HG03442 (cell line): ENCODE measurements at regions not wholly inside any gene's neighbourhood (a gene's known extent, or its start where the extent isn't known, plus 50 kb on each side); places are given as distances from the start of the nearest gene placed in this dataset.

Experiments used
- ATAC-seq: cut with Tn5 transposase; IDR thresholded peaks from one replicate; pipeline ENCODE4 v1.9.1; 2021; ENCODE audit warnings: mild to moderate bottlenecking, moderate library complexity; ENCODE audit not compliant: unreplicated experiment

DNA sequence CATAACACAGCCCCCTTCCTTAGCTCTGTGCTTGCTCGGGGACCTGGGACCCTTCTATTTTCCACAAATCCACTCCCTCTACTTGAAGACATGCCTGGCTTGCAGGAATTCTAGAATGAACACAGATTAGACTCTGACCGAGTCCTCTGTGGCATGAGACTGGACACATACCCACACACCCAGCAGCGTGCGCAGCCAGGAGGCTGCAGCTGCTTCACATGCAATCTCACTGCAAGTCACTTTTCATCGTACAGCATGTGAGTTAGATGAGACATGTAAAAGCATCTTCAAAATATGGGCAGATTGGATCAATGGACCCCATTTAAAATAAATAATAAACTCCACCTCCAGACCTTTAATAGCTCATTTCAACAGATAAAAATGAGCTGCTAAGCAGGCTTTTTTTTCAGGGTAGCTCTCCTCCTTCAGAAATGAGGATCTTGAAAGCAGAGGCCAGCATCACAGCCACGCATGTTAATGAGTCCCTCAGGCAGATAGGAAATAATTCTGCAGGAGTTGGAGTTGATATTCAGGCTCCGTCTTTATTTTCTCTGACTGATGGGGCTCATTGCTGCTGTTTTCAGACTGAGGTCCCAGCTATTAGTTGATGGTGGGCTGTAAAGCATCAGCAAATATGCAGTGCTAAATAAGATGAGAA lies 215.1 kb upstream of the GGTLC1 start:
- no peak for ATAC-seq

DNA sequence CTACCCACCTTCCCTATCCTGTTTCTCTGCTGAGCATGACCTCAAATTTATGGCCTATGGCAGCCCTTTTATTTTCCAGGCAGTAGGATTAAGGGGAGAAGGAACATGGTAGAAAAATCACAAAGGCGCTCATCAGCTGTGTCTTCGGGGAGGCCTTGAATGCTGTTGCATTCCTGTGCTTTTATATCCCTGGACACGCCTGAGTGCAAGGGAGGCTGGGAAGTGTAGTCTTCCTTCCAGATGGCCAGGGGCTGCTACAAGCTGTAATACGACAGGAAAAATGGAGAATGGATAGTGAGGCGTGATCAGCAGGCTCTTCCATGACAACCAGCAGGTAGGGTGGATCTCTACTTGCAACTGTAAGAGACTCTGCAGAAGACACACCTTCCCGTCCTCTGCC lies 210.9 kb upstream of the GGTLC1 start:
- no peak for ATAC-seq

DNA sequence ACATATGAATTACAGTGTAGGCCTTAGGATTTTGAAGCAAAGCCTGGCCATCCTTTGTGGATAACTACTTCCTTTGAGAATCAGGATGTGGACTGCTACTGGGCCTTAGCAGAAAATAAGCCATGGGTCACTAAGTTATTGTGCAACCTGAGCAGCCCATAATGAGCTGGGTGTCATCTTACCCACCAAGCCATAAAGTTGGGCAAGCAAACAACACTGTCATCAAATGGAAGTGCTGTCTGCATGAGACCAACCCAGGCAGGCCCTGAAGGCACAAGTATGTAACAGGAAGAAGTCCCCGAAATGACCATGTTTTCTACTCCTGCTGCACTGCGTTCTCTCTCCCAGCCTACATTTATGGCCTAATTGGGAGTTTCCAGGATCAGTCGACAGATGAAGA lies 205.6 kb upstream of the GGTLC1 start:
- no peak for ATAC-seq

DNA sequence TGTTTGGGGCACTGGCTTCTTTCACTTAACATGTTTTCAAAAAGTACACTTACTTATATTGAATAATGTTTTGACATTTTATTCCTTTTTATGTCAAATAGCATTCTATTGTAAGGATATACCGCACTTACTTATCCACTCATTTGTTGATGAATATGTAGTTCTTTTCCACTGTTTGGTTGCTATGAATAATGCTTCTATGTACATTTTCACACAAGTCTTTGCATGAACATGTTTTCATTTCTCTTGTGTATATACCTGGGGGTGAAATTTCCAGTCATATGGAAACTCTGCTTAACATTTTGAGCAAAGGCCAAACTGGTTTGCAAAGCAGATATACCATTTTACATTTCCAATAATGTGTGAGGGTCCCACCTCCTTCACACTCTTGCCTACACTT lies 202.3 kb upstream of the GGTLC1 start:
- no peak for ATAC-seq

DNA sequence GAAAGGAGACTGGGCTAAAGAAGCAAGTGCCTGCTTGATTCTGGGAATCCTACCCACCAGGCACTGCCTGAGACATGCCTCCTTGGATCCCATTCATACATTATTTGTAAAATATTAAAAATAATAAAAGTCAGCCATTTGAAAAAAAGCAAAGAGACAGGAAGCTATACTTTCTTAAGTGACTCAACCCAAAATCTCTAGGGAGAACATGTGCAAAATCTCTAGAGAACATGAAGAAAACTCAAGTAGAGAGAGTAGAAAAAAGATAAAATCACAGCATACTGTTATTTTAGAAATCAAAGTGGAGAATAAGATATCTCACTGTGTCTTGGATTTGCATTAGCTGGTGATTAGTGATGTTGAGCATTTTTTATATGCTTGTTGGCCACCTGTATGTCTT lies 197.2 kb upstream of the GGTLC1 start:
- ATAC-seq, result no peak

DNA sequence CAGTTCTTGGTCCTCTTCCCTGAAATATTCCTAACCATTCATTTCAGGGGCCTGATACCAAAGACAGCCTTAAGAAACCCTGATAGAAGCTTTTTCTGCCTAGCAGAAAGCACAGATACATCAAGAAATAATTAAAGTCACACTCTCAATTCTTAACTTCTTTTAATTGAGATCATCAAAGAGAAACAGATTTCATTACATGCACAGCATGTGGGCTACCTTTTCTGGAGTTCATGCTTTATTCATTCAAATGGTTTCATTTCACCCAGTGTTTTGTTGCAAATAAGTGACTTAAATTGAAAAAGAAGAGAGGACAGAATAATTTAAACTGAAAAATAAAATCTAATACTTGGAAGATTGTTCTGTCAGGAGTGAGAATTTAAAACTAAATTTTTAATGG lies 192.6 kb upstream of the GGTLC1 start:
- ATAC-seq, result no peak

DNA sequence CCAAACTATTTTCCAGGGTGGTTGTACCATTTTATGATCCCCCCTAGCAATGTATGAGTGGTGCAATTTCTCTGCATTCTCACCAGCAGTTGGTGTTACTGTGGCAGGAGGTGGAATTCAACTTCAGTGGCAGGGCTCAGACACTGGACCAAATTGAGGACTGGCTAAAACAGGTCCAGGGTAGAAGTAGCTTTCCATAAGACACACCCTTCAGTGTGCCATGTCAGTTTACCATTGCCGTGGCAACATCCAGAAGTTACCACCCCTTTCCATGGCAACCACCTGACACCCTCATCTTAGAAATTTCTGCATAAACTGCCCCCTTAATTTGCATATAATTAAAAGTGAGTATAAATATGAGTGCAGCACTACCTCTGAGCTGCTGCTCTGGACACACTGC lies 180.7 kb upstream of the GGTLC1 start:
- no peak for ATAC-seq

DNA sequence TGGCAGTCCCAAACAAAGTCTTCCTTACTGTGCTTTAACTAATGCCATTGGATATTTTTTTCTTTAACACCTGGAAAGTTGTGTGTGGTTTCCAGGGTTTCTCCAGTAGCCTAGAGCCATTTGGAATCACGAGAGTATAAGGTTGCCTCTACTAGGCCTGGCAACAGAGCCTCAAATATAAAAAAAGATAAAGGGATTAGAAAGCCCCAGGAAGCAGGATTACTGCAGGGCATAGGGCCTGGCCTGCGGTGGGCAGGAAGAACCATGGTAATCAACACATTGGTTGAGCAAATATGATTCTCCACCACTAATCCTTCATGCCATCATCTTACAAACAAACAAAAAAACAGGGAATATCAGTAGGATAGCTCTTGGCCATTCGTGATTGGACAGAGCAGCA lies 177.8 kb upstream of the GGTLC1 start:
- ATAC-seq, result no peak

DNA sequence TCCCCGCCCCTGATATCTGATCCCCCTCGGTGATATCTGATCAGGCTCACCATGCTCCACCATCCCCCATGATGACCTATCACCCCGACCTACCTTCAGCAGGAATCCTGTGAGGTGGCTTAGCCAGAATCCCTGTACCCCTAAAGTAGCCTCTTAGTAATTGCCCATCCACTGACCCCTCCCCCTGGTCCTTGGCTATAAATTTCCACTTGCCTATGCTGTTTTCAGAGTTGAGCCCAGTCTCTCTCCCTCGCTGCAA lies 177.5 kb upstream of the GGTLC1 start:
- ATAC-seq, result no peak

DNA sequence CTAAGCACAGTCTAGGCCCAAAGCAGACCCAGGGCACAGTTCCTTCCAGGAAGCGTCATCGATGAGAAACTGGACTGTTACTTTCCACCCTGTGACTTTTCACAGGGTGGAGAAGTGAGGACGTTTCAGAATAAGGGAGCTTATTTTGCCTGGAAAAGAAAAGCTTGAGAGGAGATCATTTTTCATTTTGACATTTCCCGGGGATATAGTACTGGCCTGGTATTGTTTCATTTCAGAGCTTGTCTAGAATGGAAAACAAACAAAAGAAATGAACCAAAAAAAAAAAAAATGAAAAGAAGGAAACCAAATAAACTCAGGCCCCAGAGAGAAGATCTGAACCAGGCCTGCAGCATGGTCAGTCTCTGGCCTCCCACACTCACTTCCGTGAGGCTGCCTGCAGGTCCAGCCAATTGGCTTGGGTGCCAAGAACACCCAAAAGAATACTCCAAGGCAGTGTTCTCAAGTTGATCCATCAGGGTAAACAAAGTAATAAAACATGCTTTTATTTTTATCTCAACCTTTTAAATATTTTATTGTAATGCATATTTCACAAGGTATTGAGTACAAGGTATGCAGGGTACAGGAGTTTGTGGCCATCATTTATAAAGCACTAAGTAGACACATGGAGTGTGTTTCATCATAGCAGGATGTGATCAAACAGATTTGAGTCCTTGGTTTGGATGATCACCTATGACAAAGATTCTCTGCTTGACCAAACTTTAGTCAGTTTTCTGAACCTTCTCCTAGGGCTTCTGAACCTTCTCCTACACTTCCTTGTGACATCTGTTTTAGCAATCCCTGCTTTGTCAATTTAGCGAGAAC lies 176.9 kb upstream of the GGTLC1 start:
- ATAC-seq, result no peak

DNA sequence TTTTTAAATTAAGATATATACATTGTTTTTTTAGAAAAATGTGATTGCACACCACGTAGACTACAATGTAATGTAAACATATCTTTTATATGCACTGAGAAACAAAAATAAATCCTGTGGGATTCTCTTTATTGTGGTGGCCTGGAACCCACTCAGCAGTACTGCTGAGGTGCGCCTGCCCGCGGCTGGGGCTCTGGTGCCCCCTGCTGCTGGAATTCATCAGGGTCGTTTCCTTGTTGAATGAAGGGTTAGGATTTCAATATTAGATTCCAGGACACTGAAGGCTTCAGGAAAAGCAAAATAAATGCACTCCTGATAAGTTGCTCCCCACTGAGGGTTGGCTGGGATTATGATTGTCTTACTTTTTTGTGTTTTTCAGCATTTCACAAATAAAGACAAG lies 175.8 kb upstream of the GGTLC1 start:
- no peak for ATAC-seq

DNA sequence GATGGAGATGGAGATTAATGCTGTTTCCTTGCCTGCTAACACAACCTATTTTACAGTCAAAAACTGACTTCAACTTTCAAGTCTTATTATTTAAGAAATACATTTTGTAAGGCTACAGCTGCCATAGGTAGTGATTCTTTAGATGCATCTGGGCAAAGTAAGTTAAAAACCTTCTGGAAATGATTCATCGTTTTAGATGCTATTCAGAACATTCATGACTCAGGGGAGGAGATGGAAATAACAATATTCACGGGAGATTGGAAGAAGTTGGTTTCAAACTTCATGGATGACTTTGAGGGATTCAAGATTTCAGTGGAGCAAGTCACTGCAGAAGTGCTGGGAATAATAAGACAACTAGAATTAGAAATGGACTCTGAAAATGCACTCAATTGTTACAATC lies 174.9 kb upstream of the GGTLC1 start:
- no peak for ATAC-seq

DNA sequence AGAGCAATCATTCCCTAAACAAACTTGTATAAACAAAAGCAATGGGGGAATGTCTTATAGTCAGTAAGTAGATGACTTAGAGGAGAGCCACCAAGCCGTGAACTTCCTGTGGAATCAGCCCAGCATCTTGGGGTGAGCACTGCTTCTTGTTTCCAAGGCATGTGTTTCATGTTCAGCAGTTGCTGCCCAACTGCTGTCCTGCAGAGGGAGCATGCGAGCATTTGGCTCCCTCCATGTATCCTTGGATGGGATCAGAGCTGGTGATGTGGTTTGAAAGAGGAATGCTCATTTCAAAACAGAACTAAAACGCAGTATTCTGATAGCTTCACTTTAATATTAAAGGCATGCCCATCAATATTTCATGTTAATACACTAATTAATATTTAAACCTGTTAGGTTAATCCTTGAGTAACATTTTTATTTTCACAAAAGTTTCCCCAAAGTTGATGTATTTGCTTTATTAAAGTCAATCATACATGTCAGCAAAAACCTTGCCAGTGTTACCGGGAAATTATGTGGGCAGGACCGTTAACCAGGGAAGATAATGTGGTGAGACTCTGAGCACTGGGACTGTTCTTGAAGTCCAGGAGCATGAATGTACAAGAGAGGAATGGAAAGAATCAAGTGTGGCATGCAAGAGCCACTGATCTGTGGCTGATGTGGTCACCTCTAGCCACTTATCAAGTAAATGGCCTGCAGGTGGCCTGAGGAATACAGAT lies 172.1 kb upstream of the GGTLC1 start:
- no peak for ATAC-seq

DNA sequence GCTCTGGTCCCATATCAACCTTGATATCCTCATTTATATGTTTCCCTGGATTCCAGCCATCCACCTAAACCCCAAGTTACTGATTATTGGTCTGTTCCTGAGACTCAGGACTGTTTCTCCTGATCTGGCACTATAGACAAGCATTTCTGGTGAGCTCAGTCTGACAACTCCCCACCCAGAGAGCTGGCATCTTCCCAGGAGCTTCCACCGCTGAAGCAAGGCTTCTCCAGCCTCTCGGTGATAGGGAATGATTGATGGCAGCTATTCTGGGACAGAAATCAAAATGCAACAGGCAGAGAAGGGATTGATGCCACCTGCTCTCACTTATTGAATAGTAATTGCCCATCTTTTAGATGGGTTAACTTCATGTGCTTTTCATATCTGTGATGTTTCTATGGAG lies 169.7 kb upstream of the GGTLC1 start:
- ATAC-seq, result no peak

DNA sequence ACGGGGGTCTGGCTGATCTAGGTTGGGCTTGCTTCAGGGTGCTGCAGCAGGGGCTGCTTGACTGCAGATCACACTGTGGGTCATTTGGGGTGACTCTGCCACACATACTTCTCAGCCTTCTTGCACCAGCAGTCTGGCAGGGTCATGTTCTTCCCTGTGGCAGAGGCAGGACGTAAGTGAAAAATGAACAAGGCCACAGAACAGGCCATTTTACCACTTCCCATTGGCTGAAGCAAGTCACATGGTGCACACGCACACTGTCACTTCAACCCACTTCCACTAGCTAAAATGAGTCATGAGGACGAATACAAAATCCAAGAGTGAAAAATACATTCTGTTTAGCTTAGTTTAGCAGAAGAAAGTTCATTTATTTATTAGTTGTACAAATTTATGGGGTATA lies 168.6 kb upstream of the GGTLC1 start:
- ATAC-seq, result no peak

DNA sequence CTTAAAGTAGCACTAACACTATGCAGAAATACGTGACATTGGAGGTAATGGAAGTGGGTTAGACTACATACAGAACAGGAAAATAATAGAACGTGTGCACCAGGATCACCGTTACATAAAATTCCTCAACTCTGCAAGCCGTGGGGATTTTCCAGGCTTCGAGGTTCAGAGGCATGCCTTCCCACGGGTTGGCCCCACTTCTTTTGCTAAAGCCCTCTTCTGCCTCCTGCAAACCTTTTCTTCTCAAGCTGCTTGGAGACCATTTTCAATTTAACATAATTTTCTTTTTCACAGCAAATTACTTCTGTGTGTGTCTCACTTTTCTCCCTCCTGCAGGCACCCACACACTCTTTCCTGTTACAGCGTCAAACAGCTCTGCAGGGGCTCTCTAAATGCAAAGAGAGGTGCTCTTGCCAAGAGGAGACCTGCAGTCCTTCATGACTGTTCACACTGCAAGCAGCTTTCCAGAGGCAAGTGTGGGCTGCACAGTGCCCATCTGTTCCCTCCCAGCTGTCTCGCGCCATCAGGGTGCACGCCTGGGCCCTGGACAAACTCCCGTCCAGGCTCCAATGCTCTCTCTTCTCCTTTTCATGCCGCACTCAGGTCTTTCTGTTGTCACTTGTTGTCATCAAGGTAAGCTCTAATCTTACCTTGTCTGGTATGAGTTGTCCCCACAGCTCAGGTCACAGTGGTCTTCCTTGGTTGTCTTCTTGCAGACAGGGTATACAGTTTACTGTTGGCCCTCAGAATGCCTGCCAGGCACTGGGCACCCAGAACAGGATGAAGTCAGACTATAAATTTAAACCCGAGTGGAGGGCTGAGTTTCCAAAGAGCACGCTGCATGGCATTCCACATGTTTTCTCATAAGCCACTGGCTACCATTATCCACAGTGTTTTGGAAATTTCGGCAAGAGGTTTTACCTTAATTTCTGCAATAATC lies 164.8 kb upstream of the GGTLC1 start:
- ATAC-seq, result no peak

DNA sequence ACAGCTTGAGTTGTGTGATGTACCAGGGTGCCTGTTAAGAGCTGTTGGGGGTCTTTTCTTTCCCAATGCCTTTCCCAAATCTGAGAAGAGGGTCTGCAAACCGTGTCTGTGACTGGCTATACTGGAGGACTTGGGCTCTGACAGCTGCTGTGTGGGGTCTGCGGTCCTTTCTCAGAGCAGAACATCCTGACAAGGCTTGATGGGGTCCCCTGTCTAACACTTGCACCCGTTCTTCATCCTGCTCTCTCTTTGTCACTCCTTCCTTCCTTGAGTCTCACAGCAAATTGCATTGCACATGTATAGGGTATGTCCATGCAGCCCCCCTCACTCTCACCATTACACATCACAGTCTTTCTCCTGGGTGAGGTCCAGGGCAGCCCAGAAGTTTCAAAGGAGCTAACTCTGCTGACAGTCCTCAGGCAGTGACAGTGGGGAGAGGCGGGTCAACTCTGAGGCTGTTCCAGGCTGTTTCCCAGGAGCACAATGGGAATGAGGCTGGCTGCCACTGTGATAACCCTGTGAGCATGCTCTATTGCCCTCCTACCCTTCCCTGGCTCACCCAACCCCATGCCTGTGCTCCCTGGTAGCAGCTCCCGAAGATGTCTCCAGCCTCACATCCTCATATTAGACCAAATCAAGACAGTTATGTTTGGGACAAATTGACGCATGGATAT lies 163.2 kb upstream of the GGTLC1 start:
- ATAC-seq, result no peak

DNA sequence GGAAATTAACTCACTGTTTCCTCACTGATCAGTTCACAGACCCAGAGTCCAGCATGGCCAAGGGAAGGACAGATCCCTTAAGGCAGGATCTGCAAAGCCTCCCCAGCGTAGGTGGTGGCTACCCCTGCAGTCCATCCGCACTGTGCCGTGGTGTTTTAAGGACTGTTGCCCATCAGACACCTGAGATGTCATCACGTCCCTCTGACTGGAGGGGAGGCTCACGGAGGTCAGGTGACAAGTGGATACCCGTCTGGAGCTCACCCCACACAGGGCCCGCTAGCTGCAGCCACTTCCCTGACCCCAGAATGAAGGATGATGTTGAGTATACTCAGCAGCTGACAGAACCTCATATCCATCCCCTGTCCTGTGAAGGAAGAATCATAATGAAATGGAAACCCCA lies 161.8 kb upstream of the GGTLC1 start:
- no peak for ATAC-seq

DNA sequence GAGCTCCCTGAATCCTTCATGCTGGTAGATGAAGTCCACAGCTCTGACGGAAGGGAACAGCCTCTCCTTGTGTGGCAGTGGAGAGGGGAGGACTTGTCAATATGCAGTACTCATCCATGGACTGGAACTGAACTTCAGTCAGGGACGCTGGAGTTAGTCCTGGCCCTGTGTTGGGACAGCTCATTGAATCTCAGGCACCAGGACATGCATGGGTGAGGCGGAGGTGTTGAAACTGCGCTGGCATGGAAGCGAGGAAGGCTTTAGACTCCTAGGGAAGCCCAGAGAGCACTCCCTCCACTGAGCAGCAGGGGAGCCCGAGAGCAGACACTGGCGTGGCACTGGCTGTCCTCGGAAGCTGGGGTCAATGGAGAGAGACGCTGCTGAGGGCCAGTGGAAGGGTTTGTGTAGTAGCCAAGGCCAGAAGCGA lies 161.3 kb upstream of the GGTLC1 start:
- ATAC-seq, result no peak

DNA sequence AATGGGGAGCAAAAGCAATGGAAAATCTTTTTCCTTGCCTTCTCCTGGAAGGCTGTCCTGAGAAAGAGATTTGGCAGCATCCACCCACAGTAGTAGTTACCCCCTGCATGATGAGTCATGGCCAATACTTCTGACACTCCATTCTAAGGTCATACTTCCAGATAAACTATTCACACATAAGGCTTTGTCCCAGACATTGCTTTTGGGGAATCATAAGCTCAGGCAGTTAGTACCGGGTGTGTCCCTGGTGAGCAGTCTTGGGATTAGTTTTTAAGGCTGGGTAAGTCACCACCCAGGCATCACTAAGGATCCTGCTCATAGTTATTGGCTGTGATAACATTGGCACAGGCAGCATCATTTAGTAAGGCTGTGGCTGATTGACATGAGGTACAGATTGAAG lies 160.6 kb upstream of the GGTLC1 start:
- ATAC-seq, result no peak

DNA sequence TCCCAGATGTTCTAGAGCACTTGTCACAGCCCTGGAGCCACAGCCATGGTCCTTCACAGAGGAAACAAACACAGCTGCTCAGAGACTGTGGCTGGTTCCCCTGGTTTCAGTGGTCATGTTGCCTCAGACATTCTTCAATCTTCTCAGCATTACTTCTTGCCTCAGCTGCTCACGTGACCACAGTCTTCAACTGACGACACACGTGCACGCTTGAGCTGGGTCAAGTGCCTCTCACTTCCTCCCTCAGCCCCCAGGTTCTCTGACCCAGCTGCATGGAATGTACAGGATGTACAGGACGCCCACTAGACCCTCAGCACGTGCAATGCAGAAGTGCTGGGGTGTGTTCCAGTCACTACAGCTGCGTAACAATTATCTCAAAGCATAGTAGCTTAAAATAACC lies 159.8 kb upstream of the GGTLC1 start:
- ATAC-seq, result peak; percentile 69
